Progenitor cell of endocrine pancreas (in vitro differentiated cells): ENCODE measurements at regions not wholly inside any gene's neighbourhood (a gene's known extent, or its start where the extent isn't known, plus 50 kb on each side); places are given as distances from the start of the nearest gene placed in this dataset.

ENCODE experiments used
- DNase-seq: peaks from one replicate; pipeline ENCODE4 v3.0.0; 2021; ENCODE audit warnings: low spot score; ENCODE audit not compliant: unreplicated experiment
- H3K27ac Mint-ChIP-seq: 2 replicates; pipeline ENCODE4 v1.8.0; 2021; ENCODE audit warnings: mild to moderate bottlenecking, moderate library complexity, mixed read lengths
- H3K27me3 Mint-ChIP-seq: 2 replicates; pipeline ENCODE4 v1.8.0; 2021; ENCODE audit warnings: mixed read lengths
- H3K36me3 Mint-ChIP-seq: 2 replicates; pipeline ENCODE4 v1.8.0; 2022; ENCODE audit warnings: mixed read lengths; ENCODE audit not compliant: insufficient read depth
- H3K4me1 Mint-ChIP-seq: 2 replicates; pipeline ENCODE4 v1.8.0; 2021; ENCODE audit warnings: low read depth, mixed read lengths
- H3K4me3 Mint-ChIP-seq: 2 replicates; pipeline ENCODE4 v1.8.0; 2021; ENCODE audit warnings: low read depth, mild to moderate bottlenecking, moderate library complexity, mixed read lengths
- H3K9me3 Mint-ChIP-seq: 2 replicates; pipeline ENCODE4 v1.8.0; 2021; ENCODE audit warnings: low read depth, mixed read lengths
- TF ChIP-seq, protein P1 (sequence below): fragments of 200-600 bp; sonication (generic); IDR thresholded peaks from one replicate; pipeline ENCODE4 v1.5.0; 2021; ENCODE audit warnings: antibody characterized with exemption, mild to moderate bottlenecking; ENCODE audit not compliant: unreplicated experiment

- TF ChIP-seq, protein P1, sequence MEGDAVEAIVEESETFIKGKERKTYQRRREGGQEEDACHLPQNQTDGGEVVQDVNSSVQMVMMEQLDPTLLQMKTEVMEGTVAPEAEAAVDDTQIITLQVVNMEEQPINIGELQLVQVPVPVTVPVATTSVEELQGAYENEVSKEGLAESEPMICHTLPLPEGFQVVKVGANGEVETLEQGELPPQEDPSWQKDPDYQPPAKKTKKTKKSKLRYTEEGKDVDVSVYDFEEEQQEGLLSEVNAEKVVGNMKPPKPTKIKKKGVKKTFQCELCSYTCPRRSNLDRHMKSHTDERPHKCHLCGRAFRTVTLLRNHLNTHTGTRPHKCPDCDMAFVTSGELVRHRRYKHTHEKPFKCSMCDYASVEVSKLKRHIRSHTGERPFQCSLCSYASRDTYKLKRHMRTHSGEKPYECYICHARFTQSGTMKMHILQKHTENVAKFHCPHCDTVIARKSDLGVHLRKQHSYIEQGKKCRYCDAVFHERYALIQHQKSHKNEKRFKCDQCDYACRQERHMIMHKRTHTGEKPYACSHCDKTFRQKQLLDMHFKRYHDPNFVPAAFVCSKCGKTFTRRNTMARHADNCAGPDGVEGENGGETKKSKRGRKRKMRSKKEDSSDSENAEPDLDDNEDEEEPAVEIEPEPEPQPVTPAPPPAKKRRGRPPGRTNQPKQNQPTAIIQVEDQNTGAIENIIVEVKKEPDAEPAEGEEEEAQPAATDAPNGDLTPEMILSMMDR = no peak
- no peak overlapping the region for H3K4me3 Mint-ChIP-seq
- H3K9me3 Mint-ChIP-seq = no peaks in the 10 kb centered on the region
- H3K27ac Mint-ChIP-seq = no peak overlapping the region
- peaks cover 39% of the 10 kb centered on the region for H3K4me1 Mint-ChIP-seq
- no peaks in the 10 kb centered on the region for H3K36me3 Mint-ChIP-seq
- H3K27me3 Mint-ChIP-seq = no peaks in the 10 kb centered on the region
- DNase-seq = no peak
These were observed 503.9 kb downstream of the RASEF start for GRCh38 chr9:82558855-82559630.

- DNase-seq = no peak
- H3K36me3 Mint-ChIP-seq = peaks cover 1% of the 10 kb centered on the region
- H3K9me3 Mint-ChIP-seq = no peaks in the 10 kb centered on the region
- H3K4me1 Mint-ChIP-seq = peaks cover 39% of the 10 kb centered on the region
- H3K4me3 Mint-ChIP-seq = no peak overlapping the region
- TF ChIP-seq, protein P1 = no peak
- H3K27me3 Mint-ChIP-seq = no peaks in the 10 kb centered on the region
- H3K27ac Mint-ChIP-seq = no peak overlapping the region
These were observed 502.9 kb downstream of the RASEF start for GRCh38 chr9:82560036-82560435.

GRCh38 chr9:82560457-82560904 lies 502.5 kb downstream of the RASEF start:
- Mint-ChIP-seq H3K9me3 (no peaks in the 10 kb centered on the region), H3K36me3 (peaks cover 1% of the 10 kb centered on the region), H3K27me3 (no peaks in the 10 kb centered on the region), H3K27ac (peak overlapping the region; percentile 83), H3K4me1 (peaks cover 34% of the 10 kb centered on the region), H3K4me3 (no peak overlapping the region)
- TF ChIP-seq, protein P1 = no peak
- DNase-seq = no peak

DNA sequence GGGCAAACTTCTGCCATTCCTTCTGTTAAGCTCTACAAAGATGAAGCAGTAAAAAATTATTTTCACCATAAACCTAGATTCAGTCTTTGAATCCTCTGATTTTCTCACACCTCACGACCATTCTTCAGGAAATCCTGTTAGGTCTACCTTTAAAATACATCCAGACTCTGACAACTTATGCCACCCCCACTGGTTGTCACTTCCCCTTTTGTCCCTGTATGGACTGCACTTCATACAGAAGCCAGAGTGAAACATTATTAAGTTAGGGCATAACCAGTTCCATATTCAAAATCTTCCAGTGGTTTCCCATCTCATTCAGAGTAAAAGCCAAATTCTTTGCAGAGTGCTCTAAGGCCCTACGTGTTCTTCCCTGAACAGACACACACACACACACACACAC lies 499.8 kb downstream of the RASEF start:
- Mint-ChIP-seq H3K27ac (no peak overlapping the region), H3K27me3 (no peaks in the 10 kb centered on the region), H3K9me3 (no peaks in the 10 kb centered on the region), H3K36me3 (peaks cover 1% of the 10 kb centered on the region), H3K4me1 (peaks cover 24% of the 10 kb centered on the region), H3K4me3 (no peak overlapping the region)
- DNase-seq = no peak
- TF ChIP-seq, protein P1 = no peak

DNA sequence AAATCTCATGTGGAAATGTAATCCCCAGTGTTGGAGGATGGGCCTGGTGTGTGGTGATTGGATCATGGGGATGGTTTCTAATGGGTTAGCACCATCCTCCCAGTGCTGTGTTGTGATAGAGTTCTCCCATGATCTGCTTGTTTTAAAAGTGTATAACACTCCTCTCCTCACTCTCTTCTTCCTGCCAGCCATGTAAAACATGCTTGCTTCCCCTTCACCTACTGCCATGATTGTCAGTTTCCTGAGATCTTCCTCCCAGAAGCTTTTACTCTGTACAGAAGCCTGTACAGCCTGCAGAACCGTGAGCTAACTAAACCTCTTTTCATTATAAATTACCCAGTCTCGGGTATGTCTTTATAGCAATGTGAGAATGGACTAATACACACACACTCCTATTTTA lies 499.1 kb downstream of the RASEF start:
- H3K36me3 Mint-ChIP-seq = peaks cover 1% of the 10 kb centered on the region
- no peaks in the 10 kb centered on the region for H3K27me3 Mint-ChIP-seq
- TF ChIP-seq, protein P1 = no peak
- no peaks in the 10 kb centered on the region for H3K9me3 Mint-ChIP-seq
- H3K4me3 Mint-ChIP-seq = no peak overlapping the region
- H3K27ac Mint-ChIP-seq = no peak overlapping the region
- DNase-seq = no peak
- H3K4me1 Mint-ChIP-seq = peaks cover 20% of the 10 kb centered on the region
